Nephron (organoid): ENCODE measurements at regions not wholly inside any gene's neighbourhood (a gene's known extent, or its start where the extent isn't known, plus 50 kb on each side); places are given as distances from the start of the nearest gene placed in this dataset.

Experiments used
- H3K27ac Mint-ChIP-seq, 3 experiments: 2 replicates each; pipeline ENCODE4 v1.8.0; 2020; ENCODE audit warnings: mixed read lengths in 3 of 3, mild to moderate bottlenecking in 2 of 3, moderate library complexity in 1 of 3
- H3K27me3 Mint-ChIP-seq: 2 replicates; pipeline ENCODE4 v1.8.0; 2021; ENCODE audit warnings: low read depth, mild to moderate bottlenecking, moderate library complexity, mixed read lengths
- H3K36me3 Mint-ChIP-seq: 2 replicates; pipeline ENCODE4 v1.8.0; 2020; ENCODE audit warnings: low read depth, mixed read lengths
- H3K4me1 Mint-ChIP-seq: 2 replicates; pipeline ENCODE4 v1.8.0; 2020; ENCODE audit warnings: mixed read lengths
- H3K4me3 Mint-ChIP-seq, 3 experiments: 2 replicates each; pipeline ENCODE4 v1.8.0; 2020; ENCODE audit warnings: mild to moderate bottlenecking in 3 of 3, mixed read lengths in 3 of 3, moderate library complexity in 2 of 3
- H3K9me3 Mint-ChIP-seq: 2 replicates; pipeline ENCODE4 v1.8.0; 2020; ENCODE audit warnings: mixed read lengths
- TF ChIP-seq, protein P1 (sequence below), 3 experiments: fragments of 200-600 bp; sonication (generic); IDR thresholded peaks; one replicate each; pipeline ENCODE4 v1.5.0; 2021; ENCODE audit warnings: antibody characterized with exemption in 3 of 3; ENCODE audit not compliant: unreplicated experiment in 3 of 3

DNA sequence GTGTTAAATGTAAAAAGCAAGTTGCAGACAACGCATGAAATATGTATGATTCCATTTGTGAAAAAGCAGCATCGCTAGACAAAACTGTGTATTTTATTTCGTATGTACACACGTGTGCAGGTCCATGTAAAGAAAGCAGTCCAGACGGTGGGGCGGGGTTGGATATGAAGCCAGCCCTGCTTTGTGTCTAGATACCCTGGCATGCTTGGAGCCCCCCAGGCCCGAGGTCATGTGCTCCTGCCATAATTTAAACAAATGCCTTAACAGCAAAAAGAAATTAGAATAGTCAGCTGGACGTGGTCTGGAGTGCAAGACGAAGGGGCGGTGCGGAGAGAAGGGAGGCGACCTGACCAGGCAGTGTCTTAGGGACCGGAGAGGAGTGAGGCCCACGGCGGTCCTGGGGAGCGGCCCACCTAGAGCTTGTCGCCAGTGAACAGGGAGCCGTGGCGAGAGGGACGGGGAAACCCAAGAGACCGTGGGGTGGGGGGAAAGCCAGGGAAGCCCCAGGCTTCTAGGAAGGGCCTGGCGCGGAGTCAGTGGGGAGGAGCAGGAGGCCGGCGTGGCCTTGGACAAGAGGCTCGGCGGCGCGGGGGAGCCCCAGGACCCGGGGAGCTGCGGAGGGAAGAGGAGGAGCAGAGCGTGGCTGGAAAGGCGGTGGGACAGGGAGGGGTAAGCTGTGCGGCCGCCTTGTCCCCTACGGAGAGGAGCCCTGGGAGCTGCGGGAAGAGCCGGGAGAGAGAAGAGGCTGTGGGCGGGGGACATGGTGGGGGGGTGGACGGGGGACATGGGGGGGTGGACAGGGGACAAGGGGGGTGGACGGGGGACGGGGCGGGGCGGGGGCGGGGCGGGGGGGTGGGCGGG lies 118.5 kb upstream of the C14orf180 start:
- H3K27ac Mint-ChIP-seq: peak overlapping the region in 2 of 3 experiments; percentile 36 to 56
- peak overlapping the region; percentile 53 to 71 (median 66) for H3K4me3 Mint-ChIP-seq
- H3K4me1 Mint-ChIP-seq: peaks cover 15% of the 10 kb centered on the region
- peaks cover 88% of the 10 kb centered on the region for H3K27me3 Mint-ChIP-seq
- TF ChIP-seq, protein P1, sequence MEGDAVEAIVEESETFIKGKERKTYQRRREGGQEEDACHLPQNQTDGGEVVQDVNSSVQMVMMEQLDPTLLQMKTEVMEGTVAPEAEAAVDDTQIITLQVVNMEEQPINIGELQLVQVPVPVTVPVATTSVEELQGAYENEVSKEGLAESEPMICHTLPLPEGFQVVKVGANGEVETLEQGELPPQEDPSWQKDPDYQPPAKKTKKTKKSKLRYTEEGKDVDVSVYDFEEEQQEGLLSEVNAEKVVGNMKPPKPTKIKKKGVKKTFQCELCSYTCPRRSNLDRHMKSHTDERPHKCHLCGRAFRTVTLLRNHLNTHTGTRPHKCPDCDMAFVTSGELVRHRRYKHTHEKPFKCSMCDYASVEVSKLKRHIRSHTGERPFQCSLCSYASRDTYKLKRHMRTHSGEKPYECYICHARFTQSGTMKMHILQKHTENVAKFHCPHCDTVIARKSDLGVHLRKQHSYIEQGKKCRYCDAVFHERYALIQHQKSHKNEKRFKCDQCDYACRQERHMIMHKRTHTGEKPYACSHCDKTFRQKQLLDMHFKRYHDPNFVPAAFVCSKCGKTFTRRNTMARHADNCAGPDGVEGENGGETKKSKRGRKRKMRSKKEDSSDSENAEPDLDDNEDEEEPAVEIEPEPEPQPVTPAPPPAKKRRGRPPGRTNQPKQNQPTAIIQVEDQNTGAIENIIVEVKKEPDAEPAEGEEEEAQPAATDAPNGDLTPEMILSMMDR (IDR thresholded peaks at IDR 0.05; ENCODE audit: unreplicated experiment in 3 of 3): no peak
- H3K9me3 Mint-ChIP-seq: peaks cover 5% of the 10 kb centered on the region
- H3K36me3 Mint-ChIP-seq: no peaks in the 10 kb centered on the region

DNA sequence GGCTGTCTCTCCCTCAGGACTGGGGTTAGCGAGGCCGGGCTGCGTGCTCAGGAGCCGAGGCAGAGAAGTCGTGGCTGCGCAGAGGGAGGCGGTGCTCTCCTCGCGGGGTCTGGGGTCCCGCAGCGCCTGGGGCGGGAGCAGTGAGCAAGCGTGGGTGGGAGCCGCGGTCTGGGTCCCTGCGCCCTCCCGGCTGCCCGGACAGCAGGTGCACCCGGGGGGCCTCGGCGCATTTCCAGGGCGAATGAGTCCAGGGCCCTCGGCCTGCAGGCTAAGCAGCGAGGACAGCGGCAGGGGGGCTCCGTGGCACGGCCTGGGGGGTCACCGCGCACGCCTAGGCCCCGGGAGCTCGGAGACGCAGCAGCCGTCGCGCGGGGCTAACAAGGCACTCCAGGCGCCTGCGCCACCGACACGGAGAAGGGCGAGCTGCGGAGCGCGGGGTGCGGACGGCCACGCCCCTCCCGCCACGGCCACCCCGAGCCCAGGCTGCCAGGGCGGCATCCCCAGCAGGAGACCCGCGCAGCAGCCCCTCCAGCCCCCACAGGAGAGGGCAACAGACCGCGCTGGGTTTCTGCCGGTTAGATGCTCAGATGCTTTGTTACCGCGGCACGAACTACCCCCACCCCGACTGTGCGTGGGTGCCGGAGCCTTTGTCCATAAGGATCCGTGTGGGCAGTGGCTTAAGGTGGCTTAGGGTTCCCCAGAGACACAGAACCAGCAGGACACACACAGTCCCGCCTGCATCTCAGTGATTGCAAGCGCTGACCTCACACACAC lies 117.7 kb upstream of the C14orf180 start:
- no peaks in the 10 kb centered on the region for H3K36me3 Mint-ChIP-seq
- peak overlapping the region; percentile 67 to 70 (median 70) for H3K4me3 Mint-ChIP-seq
- TF ChIP-seq, protein P1 (IDR thresholded peaks at IDR 0.05; ENCODE audit: unreplicated experiment in 3 of 3): no peak
- H3K27ac Mint-ChIP-seq: no peak overlapping the region
- H3K9me3 Mint-ChIP-seq: peaks cover 5% of the 10 kb centered on the region
- H3K4me1 Mint-ChIP-seq: peaks cover 15% of the 10 kb centered on the region
- H3K27me3 Mint-ChIP-seq: peaks cover 87% of the 10 kb centered on the region

- Mint-ChIP-seq H3K27ac (no peak overlapping the region), H3K27me3 (peaks cover 83% of the 10 kb centered on the region), H3K36me3 (no peaks in the 10 kb centered on the region), H3K4me3 (peak overlapping the region; percentile 45 to 66 (median 46)), H3K9me3 (peaks cover 2% of the 10 kb centered on the region), H3K4me1 (peaks cover 15% of the 10 kb centered on the region)
- TF ChIP-seq, protein P1 (IDR thresholded peaks at IDR 0.05; ENCODE audit: unreplicated experiment in 3 of 3): no peak
These were observed 116.6 kb upstream of the C14orf180 start for GRCh38 chr14:104462651-104463630.

DNA sequence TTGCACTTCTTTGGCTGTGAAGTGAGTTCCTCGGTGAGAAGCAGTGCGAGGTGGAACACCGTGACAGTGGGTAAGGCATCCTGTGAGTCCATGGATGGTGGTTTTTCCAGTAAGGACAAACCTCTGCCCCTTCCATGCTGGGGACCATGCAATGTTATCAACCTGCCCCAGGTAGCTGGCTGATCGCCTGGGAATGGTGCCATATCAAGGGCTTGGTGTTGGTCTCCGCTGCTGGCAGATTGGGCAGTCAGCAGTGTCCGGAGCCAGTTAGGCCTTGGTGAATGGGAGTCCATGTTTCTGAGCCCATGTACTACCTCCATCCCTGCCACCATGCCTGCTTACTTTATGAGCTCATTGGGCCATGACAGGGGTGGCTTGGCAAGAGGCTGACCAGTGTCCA lies 114.7 kb upstream of the C14orf180 start:
- peaks cover 3% of the 10 kb centered on the region for H3K9me3 Mint-ChIP-seq
- TF ChIP-seq, protein P1 (IDR thresholded peaks at IDR 0.05; ENCODE audit: unreplicated experiment in 3 of 3): no peak
- H3K4me1 Mint-ChIP-seq: peaks cover 15% of the 10 kb centered on the region
- peaks cover 81% of the 10 kb centered on the region for H3K27me3 Mint-ChIP-seq
- no peaks in the 10 kb centered on the region for H3K36me3 Mint-ChIP-seq
- no peak overlapping the region for H3K4me3 Mint-ChIP-seq
- no peak overlapping the region for H3K27ac Mint-ChIP-seq

GRCh38 chr14:104465482-104466390 lies 113.8 kb upstream of the C14orf180 start:
- TF ChIP-seq, protein P1 (IDR thresholded peaks at IDR 0.05; ENCODE audit: unreplicated experiment in 3 of 3): no peak
- peak overlapping the region in 1 of 3 experiments; percentile 7 for H3K4me3 Mint-ChIP-seq
- H3K27ac Mint-ChIP-seq: no peak overlapping the region
- H3K36me3 Mint-ChIP-seq: no peaks in the 10 kb centered on the region
- H3K9me3 Mint-ChIP-seq: peaks cover 3% of the 10 kb centered on the region
- H3K27me3 Mint-ChIP-seq: peaks cover 81% of the 10 kb centered on the region
- H3K4me1 Mint-ChIP-seq: peaks cover 8% of the 10 kb centered on the region
